GM18870 (cell line): ENCODE measurements at regions not wholly inside any gene's neighbourhood (a gene's known extent, or its start where the extent isn't known, plus 50 kb on each side); places are given as distances from the start of the nearest gene placed in this dataset.

Experiments
- ATAC-seq: cut with Tn5 transposase; IDR thresholded peaks from one replicate; pipeline ENCODE4 v1.9.1; 2021; ENCODE audit warnings: moderate library complexity; ENCODE audit not compliant: unreplicated experiment

DNA sequence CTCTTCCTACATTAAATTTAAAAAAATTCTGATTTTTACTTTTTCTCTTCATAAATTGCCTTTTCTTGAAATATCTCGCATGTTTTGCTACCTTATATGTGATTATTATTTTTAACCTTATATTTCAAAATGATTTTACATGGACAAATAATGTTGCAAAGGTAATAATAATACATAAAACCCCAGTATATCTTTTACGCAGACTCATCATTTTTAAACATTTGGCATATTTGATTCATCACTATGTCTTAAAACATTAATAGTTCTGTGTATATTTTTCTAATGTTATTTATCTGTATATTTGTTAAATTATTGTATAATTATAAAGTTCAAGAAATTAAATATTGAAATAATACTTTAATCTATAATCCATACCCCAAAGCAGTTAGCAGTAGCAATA, 350.8 kb downstream of the RPL10L start:
- no peak for ATAC-seq

DNA sequence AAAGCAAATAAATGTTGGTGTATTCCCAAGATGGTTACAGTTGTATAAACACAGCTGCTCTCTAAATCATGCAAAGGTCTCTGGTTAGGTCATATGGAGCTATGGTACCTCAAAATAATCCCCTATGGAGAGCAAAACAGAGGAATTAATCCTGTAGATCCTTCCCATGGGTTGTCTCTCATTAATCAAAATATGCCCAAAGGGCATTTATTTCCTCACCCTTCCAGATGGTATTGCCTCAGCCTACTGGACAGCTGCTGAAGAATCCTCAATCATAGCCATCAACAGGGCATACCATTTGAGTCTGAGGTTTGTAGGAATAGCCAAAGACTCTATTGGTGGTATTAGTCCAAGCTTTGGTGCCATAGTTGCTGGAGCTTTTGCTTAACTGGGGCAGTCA, 360.9 kb downstream of the RPL10L start:
- no peak for ATAC-seq

DNA sequence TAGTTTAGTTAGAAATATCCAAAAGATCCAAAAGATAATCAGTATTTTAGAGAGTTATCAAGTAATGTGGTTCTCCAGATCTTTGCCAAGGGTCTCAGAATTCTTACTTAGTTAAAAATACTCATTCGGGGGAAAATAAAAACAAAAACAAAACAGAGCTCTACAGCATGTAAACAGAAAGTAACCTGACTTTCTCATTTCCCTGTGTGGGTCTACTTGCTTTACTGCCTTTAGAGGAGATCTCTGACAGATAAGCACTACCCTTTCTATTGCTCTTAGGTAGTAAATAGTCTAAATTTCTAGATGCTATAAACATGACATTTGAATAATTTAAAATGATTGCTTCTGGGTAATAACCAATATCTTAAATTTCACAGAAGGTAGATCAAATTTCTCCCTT, 371.8 kb downstream of the RPL10L start:
- ATAC-seq: no peak

DNA sequence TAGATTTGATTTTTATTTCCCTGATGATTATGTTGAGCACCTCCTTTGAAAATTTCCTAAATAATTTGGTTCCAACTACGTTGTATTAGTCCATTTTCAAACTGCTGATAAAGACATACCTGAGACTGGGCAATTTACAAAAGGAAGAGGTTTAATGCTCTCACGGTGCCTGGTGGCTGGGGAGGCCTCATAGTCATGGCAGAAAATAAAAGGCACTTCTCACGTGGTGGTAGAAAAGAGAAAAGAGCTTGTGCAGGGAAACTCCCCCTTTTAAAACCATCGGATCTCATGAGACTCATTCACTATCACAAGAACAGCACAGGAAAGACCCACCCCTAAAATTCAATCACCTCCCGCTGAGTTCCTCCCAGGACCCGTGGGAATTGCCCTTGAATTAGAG, 372.3 kb downstream of the RPL10L start:
- no peak for ATAC-seq

DNA sequence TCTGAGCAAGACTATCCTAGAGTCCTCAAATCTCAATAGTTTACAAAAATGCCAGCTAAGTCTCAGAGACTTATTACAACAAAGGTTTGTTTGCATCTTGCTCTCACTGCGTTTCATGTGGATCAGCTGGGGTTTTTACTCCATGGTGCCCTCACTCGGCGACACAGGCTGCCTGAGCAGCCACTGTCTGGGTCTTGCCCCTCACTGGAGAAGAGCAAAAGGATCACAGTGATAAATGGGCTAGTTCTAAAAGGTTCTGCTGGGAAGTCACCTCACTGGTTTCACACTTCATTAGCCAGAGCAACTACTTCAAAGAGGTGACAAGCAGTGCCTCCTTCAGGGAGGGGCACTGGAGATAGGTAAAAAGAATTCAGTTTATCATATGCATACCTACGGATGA, 392.0 kb downstream of the RPL10L start:
- no peak for ATAC-seq

DNA sequence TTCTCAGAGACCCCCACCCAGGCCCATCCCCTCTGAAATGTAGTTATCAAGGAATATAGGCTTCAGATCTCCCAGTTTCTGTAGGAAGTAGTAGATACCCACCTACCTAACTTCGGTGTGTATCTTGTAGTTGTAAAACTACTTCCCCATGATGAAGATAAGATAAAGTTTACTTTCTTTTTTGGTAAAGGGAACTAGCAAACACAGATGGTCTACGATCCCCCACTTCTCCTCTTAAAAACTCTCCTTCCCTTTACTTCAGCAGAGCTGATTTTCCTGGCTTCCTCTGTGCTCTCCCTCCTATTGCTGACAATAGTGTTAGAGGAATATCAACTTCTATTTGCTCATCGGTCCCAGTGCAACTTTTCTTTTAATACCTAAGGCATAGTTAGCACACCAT, 395.2 kb downstream of the RPL10L start:
- no peak for ATAC-seq

DNA sequence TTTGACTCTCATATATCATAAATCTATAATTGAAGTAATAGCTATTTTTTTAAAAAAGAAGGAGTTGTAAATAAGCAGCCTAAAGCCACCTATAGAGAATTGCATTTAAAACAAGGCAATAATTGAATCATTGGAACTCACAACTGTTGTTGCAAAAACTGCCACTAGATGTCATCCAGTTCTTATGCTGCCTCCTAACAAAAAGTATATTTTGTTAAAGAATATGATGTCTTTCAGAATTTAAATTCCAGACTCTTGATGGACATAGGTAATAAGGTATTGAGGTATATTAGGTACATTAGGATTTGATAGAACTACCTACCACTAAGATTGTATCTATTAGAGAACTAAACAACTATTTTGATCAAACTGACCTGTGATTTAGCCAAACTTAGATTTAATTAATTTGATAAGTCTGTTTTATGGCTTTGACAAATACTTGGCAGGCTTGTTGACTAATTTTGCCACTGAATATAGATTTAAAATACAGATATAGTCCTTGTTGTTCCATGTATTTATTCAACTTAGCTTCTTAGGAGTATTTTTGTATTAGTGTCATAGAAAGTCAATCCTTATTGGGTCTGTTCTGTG, 401.4 kb downstream of the RPL10L start:
- ATAC-seq: no peak

DNA sequence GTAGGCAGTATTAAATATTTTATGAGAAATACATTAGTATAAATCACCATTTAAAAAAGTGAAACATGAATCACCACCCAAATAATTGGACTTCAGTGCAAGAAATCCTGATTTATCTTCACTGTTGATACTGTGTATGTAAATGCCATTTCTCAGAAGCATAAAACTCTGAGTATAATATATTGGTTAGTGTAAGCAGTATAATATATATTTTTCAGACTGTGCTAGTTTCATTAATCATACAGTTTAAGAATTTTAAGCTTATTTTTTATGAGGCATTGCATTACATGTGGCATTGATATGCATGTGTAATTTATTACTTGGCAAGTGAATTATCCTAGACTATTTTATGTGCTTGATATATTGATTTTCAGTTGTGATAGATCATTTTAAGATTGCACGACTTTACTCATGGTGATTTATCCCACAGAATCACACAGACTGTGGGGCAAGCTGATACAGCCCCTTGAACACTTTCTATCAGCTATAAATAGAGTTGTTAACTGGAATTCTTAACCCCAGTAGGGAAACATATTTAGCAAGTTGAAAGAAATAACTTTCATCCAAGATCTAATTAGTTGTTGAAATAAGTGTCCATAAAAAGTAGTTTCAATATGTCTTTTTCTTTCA, 403.5 kb downstream of the RPL10L start:
- no peak for ATAC-seq

DNA sequence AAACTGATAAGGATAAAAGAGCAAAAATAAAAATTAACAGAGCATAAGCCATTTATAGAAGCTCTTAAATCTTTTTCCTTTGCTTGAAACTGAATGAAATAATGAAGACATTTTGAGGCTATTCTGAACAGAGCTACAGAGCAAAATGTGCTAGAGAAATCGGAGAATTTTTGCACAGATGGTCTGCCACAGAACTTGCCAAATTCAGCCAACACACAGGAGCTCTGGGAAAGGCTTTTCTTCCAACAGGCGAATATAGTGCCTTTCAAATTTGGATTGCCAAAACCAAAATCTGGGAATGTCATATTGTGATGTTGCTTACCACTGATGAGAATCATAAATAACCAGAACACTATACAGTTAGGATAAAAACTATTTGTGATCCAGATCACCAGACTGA, 406.3 kb downstream of the RPL10L start:
- no peak for ATAC-seq

DNA sequence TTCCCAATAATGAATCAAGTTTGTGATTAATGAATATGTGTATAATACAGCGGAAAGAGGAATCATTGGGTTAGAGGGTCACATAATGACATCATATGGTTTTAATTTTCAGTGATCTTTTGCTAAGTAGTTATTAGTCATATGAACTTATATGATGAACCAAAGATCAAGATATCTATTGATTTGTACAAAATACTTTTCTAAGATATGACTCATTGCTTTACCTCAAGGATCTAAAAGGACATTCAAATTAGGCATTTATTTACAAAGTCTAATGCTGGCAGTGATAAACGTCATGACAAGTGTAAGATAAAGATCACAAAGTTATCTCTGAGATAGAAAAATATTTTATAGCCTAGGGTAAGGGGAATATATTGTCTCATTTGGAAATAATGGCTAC, 417.8 kb downstream of the RPL10L start:
- ATAC-seq: no peak

DNA sequence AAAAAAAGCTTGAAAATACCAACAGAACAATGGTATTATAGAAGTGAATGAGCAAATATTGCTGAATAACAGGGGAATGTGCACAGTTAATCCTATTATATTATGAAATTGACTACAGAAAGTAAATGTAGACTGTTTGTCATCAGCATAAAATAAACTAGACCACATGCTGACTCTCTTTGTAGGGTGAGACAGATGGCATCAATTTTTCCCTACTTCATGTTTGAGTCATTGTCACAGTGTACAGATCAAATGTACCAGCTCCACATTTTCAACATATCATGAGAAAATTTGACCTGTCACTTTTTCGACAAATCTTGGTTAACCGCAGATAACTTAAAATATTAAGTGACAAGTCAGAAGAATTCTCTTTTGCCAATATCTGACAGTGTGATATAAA, 421.0 kb downstream of the RPL10L start:
- ATAC-seq: no peak

DNA sequence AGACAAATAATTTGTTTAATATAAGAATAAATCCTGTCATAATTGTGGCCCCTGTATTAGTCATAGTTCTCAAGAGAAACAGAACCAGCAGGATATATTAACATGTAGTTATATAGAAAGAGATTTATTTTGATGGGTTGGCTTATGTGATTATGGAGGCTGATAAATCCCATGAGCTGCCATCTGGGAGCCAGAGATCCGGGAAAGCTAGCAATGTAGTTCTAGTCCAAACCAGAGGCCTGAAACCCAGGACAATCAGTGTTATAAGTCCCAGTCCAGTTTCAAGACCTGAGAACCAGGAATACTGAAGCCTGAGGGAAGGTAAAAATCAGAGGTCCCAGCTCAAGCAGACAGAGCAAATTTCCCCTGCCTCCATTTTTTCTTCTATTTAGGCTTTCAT, 435.8 kb downstream of the RPL10L start:
- ATAC-seq: no peak

DNA sequence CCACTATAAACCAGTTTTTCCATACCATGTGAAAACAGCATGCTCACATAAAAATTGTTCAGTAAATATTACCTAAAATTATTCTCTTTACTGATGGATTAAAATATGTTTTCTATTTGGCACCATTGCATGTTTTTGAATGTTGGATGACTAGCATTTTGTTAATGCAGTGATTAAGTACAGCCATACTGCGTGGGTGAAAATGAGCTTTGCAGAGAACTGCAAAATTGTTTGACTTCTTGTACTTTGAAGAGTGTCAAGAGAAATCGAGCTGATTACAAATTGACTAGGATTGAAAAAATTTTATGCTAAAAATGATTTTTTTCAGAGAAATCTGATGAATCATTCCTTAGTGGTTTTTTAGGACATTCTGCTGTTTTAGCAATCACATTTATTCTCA, 452.9 kb downstream of the RPL10L start:
- ATAC-seq: no peak

DNA sequence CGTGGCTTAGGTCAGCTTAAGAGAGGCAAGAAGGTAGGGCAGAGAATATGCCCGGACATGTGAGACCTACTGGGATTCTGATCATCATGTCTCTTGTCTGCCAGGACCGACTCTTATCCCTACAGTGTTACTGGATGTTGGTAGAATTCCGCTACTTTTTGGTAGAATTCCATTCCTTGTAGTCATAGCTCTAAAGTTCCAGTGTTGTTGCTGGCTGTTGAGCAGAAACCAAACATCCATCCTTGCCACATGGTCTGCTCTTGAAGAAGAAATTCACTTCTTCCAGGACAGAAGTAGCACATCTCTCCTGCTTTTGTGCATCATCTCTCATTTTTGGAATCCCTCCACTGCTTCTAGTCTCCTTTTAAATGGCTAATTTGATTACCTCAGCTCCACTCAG, 453.7 kb downstream of the RPL10L start:
- ATAC-seq: no peak
